NCI-H226 (cell line): ENCODE measurements at regions not wholly inside any gene's neighbourhood (a gene's known extent, or its start where the extent isn't known, plus 50 kb on each side); places are given as distances from the start of the nearest gene placed in this dataset.

Experiments
- DNase-seq: peaks from one replicate; pipeline ENCODE4 v3.0.0-alpha.2; 2015

DNA sequence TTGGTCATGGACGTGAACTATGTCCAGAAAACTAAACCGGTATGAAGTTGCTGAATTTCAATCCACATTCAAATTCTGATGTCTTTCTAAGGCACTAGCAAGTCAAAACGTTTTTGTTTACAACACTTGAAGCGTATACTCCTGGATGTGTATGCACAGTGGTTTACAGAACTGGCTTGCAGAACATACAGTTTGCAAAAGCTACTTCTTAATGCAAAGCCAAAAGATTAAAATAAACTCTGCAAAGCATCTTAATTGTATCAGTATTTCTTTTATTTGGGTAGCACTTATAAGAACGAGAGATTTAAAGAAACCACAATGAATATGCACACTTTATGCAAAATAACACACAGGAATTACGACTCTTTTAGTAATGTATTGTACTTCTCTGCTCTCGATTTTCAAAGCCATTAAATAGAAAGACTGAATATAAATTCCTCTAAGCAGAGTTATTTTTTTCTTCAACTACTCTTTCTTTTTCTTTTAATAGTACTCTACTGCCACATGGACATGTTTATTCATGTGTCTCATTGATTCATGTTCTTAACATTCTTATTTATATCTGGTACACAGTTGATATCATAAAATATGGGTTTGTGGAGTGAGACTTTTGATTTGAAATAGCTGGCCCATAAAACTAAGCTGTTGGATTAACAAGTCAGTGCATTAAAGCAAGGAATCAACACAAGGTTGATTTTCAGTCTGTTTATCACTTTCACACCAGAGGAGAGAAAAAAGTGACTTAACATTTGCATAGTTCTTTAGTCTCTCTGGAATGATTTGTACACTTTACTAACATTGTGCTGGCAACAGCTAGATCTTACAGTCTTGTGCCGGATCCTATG is 189.4 kb upstream of the STEAP4 start:
- DNase-seq: no peak

DNA sequence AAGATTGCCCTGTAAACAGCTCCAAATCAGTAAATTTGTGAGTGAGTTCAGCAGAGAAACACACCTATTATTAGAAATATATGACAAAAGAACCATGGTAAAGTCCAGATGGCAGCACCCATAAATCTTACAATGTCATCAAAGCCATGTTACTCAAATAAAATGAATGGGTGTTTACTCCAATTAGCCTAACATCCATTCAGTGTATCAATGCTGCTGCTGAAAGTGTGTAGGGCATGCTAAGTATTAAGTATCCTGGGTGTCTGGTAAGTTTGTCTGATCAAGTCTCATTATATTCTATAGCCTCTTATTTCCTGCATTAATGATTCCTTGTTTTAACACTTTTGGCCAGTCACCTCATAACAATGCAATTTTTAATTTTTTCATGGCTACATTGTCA is 185.5 kb upstream of the STEAP4 start:
- no peak for DNase-seq

DNA sequence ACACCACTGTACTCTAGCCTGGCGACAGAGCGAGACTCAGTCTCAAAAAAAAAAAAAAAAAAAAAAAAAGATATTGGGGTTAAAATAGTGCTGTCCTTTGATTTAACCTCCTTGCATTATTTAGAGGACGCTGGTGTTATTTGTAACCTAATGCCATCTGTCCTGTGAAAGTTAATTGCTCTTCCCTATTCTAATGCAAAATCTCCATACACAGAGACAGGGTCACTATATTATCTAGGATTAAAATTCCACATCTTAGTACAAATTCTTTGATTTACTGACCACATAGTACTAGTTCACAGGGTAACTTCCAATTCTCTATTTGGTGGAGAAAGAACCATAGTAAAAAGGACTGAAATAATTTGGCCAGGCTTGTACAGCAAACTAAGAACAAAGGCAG is 184.2 kb upstream of the STEAP4 start:
- DNase-seq: no peak

DNA sequence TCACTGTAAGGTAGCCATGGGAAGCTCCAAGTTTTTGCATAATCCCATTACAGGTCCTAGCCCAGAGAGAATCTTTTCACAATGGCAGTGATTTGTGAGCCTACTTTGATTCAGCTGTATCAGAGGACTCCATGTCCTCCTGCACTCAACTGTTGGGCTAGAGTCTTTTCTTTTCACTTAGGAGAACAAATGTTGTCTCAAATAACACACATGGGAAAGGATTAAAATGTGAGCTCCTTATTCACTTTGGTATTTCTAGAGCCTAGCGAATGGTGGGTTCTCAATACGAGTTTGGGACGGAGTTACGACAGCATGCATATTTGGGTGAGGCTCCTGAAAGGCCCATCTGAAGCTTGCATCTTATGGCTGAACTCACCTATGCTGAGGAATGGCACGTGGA is 183.5 kb upstream of the STEAP4 start:
- DNase-seq: no peak

DNA sequence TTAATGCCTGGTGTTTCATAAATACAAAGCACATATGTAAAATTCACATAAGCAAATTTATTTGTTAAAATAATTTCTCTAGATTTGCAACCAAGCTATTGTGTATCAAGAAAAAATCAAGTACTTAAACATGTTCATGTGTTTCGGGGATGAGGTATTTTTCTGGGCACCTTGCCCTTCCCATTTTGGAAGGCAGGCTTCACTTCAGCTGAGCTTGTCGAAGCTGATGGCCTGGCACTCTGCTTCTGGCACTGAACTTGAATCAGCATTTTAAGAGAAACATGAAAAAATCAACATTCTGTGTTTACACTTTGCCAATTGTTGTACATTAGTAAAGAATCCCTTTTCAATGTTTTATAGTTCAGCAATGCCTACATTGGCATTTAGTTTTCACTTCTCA is 179.1 kb upstream of the STEAP4 start:
- no peak for DNase-seq

DNA sequence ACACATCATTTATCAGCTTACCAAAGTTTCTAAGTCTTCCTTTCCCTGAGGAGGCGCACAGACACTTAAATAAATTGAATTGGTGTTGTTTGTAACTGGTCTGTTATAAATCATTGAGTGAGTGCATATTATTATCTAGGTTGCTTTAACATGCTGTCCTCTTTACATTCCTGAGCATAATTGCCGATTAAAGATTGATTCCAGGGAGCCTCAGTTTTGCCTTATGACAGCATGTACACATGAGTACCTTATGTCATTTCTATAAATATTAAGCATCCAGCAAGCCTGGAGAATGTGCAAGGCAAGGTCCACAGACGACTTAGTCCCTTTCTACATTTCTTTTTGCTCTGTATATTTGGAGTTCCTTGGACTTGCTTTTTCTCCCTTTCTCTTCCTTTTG is 177.9 kb upstream of the STEAP4 start:
- DNase-seq: no peak

DNA sequence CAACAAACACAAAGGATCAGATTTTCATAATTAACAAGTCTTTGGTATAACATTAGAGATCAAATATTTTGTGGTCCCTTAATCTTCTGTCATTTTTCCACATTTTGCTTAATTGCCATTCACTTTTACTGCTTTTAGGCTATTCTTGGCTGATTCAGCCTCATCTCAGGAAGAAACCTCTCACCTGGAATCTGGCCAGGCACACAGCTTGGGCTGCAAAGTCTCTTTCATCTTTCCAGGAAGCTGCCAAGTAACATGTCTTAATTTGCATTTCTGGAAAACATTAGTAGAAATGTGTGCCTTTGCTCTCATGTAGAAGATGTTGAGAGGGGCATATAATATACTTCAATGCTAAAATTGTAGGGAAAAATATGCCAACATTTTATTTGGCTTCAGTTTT is 174.2 kb upstream of the STEAP4 start:
- DNase-seq: no peak

DNA sequence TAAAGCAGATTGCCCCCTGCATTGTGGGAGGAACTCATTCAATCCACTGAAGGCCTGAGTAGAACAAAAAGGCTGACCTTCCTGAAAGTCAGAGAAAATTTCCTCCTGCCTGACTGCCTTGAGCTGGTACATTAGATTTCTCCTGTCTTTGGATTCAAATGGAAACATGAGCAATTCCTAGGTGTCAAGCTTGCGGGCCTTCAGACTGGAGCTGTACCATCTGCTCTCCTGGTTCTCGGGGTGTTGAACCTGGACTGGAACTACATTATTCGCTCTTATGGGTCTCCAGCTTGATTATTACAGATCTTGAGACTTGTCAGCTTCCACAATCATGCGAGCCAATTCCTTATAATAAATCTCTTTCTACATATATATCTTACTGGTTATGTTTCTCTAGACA is 173.6 kb upstream of the STEAP4 start:
- DNase-seq: no peak

DNA sequence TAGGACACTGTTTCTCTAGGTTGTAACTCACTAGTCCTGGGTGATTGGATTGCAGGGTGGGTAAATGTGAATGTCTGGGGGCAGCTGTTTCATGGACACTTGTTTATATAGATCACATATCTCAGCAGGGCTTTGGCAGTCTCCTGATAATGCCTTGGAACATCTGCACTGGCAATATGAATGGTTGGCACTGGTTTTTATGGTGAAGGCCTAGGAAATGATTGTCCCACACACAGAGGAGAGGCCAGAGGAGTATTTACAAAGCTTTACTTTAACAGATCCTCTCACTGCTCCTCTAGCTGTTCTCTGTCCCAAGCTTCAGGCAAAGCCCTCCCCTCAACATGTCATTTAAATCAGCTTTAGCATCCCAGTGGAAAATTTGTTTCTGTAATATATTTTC is 171.3 kb upstream of the STEAP4 start:
- DNase-seq: no peak

DNA sequence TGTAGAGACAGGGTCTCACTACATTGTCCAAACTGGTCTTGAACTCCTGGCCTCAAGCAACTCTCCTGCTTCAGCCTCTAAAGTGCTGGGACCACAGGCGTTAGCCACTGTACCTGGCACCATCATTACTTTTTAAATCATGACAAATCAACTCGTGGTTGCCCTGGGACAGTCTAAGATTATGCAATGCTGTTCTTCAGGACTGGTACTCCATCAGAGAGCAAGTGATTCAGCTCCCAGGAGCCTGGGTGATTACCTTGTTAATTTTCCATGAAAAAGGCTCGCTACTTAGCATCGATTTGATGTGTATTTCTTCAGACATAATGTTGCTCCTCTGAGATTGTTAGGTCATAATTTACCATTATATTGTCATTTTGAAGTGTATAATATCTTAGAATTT is 158.9 kb upstream of the STEAP4 start:
- DNase-seq: peak; percentile 10

DNA sequence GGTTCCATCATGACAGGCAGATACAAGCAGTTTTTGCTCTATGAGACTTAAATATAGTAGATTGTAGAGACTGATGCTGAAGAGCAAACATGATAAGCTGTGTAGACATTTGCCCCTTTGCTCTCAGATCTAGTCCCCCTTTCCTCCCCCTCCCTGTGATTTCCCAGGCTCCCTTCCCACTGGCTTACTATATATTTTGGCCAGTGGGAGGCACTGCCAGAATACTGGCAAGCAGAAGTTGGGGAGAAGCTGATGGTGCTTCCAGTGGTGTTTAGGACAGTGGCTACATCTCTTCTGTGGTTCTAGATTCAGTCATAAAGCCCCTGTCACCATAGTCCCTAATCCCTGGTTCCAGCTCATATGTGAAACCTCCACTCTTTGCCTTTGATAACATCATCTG is 156.1 kb upstream of the STEAP4 start:
- no peak for DNase-seq

DNA sequence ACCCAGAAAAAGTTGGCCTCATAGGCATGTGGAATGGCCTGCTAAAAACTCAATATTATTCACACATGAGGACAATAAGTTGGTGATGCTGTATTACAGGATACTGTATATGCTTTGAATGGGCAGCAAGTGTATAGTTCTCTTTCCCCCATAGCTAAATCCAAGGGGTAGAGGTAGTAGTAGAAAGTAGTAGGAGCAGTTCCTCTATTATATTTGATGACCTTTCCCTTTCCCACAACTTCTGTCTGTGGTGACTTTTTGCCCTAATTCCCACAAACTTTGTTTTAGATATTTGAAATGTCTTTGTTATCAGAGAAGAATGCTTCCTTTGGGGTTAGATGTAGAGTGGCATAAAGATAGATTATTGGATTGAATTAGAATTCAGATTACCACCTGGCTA is 154.0 kb upstream of the STEAP4 start:
- no peak for DNase-seq

DNA sequence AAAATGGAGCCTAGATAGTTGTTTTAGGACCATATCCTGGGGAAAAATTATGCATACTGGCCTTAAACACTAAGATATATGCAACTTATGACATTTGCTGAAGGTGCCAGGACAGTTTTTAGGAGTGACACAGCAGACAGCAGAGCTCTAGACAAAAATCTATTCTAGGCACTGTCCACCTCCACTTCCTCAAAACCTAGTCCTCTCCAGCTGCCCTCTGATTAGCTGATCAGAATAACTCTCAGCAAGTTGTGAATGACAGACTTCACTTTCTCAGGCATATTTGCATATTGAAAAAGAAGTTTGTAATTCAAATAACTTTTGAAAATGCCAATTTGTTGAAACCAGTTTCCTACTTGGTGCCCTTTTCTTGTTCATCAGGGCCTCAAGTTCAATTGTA is 152.3 kb upstream of the STEAP4 start:
- DNase-seq: no peak

DNA sequence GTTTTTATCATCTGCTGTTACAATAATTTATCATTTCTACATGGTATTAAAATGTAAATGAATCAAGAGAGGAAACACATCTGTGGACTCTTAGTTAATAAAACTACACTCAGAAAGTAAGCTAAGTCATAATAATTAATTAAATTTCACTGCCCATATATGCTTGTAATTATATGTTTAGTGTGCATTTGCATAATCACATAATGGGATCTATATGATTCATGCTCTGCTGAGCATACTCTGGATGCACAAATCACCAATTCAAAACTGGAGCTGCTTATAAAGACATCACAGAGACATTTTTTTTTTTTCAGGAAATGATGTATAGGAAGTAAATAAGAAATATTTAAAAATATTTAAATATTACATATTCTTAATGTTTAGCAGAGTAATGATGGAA is 151.6 kb upstream of the STEAP4 start:
- no peak for DNase-seq

DNA sequence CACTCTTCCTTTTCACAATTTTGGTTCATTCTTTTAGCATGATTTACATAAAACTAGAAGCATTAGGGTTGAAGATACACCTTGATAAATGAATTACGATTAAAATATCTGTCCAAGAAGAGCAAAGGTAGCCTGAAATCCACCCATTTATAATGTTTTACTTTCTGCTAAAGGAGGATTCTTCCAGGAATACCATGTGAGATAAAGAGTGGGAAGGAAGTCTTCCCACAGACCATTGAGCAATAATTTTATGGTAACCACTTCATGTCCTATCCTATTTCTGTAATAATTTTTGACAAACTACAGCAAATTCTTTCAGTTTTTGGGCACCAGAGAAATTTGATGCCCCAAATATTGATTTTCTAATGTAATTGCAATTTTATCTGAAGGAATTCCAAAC is 150.6 kb upstream of the STEAP4 start:
- no peak for DNase-seq

DNA sequence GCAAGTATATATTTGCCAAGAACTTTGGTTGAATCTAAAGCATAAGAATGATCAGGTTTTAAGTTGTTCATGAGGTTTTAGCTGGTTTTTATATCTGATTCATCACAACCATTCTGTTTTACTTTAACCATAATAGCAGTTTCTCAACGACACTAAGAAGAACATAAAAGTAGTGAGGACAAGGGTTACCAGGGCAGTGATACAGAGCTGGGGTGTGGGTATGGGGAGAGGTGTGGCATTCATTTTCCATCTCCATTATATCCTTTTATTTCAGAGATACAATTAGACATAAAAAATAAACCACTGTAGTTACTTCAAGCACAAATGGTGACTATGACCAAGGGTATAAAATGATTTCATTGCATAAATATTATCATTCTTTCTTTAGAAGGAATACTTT is 149.8 kb upstream of the STEAP4 start:
- DNase-seq: no peak

DNA sequence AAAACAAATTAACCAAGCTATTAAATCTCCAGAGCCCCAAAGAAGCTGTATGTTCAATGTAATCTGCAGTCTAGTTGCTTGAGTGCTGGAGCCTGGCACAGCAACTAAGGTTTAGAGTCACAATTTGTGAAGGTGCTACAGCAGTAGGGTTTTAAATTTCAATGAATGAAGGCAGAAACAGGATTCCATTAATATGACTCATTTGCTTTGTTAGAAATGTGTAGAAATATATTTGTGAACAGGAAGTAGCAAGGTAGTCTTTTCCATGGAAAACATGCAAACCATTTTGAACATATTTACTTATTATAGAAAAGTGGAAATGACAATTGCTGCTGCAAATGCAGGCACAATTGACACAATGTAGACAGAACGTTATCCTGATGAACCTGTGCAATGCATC is 149.0 kb upstream of the STEAP4 start:
- peak; percentile 33 for DNase-seq

DNA sequence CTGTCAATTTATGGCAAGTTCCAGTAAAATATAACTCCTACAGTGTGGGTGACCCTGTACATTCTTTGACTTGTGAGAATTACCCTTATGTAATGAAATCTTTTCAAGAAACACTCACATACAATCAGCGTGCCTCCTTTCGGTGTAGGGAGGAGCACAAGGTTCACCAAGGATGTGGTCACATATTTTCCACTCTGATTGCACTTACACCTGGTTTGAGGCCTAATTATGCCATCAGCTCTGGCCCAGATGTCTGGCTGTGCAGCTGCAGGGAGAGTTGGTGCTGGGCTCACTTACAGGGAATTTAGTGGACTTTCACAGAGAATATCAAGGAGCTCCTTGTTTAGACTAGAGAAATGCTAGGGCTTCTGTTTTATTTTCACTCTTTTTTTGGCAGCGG is 146.0 kb upstream of the STEAP4 start:
- DNase-seq: no peak

DNA sequence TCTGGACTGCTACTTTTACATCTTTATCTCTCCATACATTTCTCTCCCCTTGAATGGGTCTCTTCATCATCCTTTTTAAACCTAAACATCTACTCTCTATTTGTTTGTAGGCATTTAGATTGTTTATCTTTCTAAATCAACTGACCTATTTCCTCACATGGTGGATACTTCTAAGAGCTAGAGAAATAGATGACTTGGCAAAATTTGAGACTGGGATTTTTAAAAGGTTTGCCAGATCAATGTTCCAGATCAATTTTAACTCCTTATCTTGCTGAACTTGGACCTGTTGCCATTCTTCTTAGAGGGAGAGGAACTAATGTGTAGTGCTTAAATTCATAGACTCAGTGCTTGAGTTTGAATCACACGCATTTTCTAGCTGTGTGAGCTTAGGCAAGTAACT is 144.2 kb upstream of the STEAP4 start:
- no peak for DNase-seq

DNA sequence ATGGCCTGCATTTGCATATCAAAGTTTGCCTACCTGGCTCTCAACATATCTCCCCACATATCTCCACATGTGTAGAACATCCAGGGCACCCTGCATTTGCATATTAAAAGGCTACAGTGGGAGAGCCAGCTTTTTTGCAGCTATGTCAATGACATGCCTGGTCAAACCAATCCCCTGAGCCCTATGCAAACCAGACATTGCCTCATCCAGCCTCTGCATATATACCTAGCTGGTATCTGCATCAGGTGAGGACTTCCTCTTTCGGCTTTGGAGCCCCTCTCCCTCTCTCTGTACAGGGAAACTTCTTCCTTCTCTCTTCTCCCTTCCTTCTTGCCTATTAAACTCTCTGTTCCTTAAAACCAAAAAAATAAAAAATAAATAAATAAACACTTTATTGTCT is 142.7 kb upstream of the STEAP4 start:
- no peak for DNase-seq

DNA sequence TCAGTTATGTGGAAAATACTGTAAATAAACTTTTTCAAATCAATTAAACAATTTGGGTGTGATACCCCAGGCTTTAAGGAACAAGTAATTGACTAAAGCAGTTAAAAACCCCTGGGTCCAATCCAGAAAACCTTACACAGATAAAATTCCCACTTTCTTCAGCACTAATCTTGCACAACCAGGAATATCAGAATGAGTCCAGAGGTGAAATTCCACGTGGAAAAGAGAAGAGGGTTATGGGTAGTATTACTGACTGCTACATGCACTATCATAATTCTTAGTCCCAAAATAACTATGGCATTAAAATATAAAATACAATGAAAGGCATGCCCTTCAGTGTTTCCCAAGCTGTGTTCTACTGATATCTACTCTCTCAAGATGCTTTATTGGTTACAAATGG is 135.7 kb upstream of the STEAP4 start:
- no peak for DNase-seq

DNA sequence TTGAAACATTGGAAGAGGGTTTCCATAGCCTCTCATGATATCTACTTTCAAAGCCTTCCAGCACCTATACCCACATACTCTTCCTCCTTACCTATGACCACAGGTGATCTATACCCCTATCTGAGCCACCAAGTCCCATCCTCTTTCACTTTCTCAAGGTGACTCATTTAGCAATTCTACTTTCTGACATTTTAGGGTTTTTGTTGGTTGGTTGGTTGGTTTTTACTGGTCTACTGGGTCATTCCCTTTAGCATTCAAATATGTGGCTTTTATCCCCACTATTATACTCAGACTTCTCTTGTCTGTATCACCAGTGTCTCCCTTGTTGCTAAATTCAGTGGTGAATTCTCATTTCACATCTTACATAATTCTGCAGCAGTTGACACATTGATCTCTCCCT is 130.4 kb upstream of the STEAP4 start:
- no peak for DNase-seq

DNA sequence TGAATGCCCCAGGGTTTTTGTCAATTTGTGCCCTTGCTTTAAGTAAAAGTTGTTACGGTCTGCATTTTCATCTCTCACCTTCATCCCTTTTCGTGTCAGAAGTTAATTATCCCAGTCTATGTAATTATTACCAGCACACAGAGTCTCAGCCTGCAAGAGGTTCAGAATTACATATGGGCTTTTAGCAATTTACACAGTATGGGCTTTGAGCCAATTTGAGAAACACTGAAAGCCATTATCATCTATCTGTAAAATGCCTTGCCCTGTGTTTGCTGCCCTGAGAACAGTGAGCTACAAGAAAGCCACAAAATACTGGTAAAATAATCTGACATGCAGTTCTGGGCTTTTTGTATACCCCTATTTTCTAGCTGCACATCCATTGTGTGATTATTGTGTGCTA is 125.6 kb upstream of the STEAP4 start:
- DNase-seq: no peak

DNA sequence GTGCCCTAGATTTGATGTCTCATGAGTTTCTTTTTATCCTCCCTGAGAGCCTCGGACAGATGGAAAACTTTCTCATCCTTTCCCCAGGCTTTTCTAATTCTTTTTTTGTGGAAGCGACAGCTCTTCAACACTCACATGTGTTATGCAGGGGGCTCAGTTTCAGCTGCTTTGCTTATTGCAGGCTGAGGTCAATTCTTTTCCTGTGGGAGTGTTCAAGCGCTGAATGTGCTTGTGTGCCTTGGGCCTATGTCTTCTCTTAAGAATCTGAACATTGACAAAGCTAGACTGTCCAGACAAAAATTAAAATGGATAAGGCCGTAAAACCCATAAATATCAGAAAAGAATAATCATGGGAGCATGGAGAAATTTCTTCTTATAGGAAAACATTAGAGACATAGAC is 125.2 kb upstream of the STEAP4 start:
- no peak for DNase-seq

DNA sequence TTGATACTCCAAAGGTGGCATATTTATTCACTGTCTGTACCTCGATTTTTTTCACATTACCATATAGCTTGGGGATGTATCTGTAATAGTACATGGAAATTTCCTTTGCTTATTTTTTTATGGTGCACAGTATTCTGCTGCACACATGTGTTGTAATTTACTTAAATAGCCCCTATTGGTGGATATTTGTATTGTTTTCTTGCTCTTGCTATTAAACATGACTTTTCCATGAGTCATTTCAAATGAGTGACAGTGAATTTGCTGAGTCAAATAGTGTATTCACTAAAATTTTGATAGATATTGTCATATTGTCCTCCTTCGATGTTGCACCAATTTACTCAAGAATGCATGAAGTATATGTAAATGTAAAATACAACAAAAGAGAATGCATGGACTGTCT is 122.7 kb upstream of the STEAP4 start:
- no peak for DNase-seq

DNA sequence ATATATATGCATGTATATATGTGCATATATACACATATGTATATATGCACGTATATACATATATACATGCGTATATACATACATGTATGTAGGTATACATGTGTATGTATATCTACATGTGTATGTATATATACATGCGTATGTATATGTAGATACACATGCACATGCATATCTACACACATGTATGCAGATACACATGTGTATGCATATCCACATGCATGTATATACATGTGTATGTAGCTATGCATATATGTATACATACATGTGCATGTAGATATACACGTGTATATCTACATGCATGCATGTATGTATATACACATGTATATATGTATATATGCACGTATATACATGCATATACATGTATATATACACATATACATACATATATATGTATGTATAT is 95.8 kb upstream of the STEAP4 start:
- no peak for DNase-seq
